ENCODE measurements at regions not wholly inside any gene's neighbourhood (a gene's known extent, or its start where the extent isn't known, plus 50 kb on each side); places are given as distances from the start of the nearest gene placed in this dataset.

- TF ChIP-seq CTCF (IDR thresholded peaks at IDR 0.05), result no peak
- no peak for DNase-seq (ENCODE audit: low spot score)
- peak; percentile 25 for ATAC-seq (ENCODE audit: low FRiP score)
Observed at GRCh38 chr2:19746611-19747309, 155.0 kb downstream of the TTC32 start.

GRCh38 chr2:19746137-19746600 lies 155.6 kb downstream of the TTC32 start:
- DNase-seq (ENCODE audit: low spot score) (no peak), ATAC-seq (ENCODE audit: low FRiP score) (no peak)
- TF ChIP-seq CTCF (IDR thresholded peaks at IDR 0.05), result no peak

GRCh38 chr2:19745318-19746136 lies 156.3 kb downstream of the TTC32 start:
- DNase-seq (ENCODE audit: low spot score) (no peak), ATAC-seq (ENCODE audit: low FRiP score) (no peak)
- TF ChIP-seq CTCF (IDR thresholded peaks at IDR 0.05), result no peak

- ATAC-seq (ENCODE audit: low FRiP score), result no peak
- no peak for DNase-seq (ENCODE audit: low spot score)
- no peak for TF ChIP-seq CTCF (IDR thresholded peaks at IDR 0.05)
Observed at GRCh38 chr2:19744456-19745199, 157.2 kb downstream of the TTC32 start.

- DNase-seq (ENCODE audit: low spot score) (no peak), ATAC-seq (ENCODE audit: low FRiP score) (no peak)
- TF ChIP-seq CTCF (IDR thresholded peaks at IDR 0.05), result no peak
Observed at GRCh38 chr2:19743641-19744040, 158.1 kb downstream of the TTC32 start.

- ATAC-seq (ENCODE audit: low FRiP score) (no peak), DNase-seq (ENCODE audit: low spot score) (no peak)
- no peak for TF ChIP-seq CTCF (IDR thresholded peaks at IDR 0.05)
Observed at GRCh38 chr2:19742872-19743271, 158.9 kb downstream of the TTC32 start.

All from omental fat pad (tissue), 3 donors.